ENCODE measurements at regions not wholly inside any gene's neighbourhood (a gene's known extent, or its start where the extent isn't known, plus 50 kb on each side); places are given as distances from the start of the nearest gene placed in this dataset.

DNA sequence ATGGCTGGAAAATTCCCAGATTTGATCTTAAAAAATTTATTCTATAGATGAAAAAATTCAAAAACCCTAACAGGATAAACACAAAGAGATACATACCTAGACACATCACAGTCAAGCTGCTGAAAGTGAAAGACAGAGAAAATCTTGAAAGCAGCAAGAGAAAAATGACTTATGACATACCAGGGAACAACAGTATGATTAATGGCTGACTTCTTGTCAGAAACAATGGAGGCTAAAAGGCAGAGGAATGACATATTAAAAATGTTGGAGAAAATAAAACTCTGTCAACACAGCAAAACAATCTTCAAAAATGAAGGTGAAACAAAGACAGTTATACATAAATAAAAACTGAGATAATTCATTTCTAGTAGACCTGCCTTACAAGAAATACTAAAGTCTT, 442.7 kb downstream of the IPMK start:
- H3K36me3 ChIP-seq (ENCODE audit: insufficient read depth): no peaks in the 10 kb centered on the region
- DNase-seq (ENCODE audit: extremely low spot score): no peak
- H3K4me3 ChIP-seq (ENCODE audit: low read depth, low read length): no peak overlapping the region

GRCh38 chr10:57823398-57823797, 444.3 kb downstream of the IPMK start:
- no peak for DNase-seq (ENCODE audit: extremely low spot score)
- WGBS: 84% methylated on average over 2 of the region's 2 CpGs
- Histone ChIP-seq H3K27ac (ENCODE audit: low read depth) (no peak overlapping the region), H3K4me3 (ENCODE audit: low read depth, low read length) (no peak overlapping the region), H3K4me1 (ENCODE audit: insufficient read depth) (no peaks in the 10 kb centered on the region), H3K36me3 (ENCODE audit: insufficient read depth) (no peaks in the 10 kb centered on the region)

More for the DNA sequence above, 442.7 kb downstream of the IPMK start:
- Histone ChIP-seq H3K27ac (ENCODE audit: low read depth) (no peak overlapping the region), H3K4me1 (ENCODE audit: insufficient read depth) (no peaks in the 10 kb centered on the region)

DNA sequence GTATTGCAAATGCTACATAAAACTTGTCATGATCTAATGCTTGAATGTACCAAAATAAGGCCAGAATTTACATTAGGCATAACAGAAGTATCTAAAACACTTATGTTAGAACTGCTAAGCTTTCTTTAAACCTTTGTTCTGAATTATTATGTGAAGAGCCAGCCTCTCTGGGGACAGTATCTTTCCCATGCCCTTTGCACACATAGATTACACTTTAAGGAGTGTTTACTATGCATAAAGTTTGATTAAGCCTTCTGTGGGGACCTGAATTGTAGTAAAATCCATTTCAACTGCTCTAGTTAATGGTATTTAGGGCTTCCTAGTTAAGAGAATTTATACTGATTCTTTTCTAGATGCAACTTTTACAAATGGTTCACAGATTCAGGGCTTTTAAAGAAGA, 444.7 kb downstream of the IPMK start:
- Histone ChIP-seq H3K36me3 (ENCODE audit: insufficient read depth) (no peaks in the 10 kb centered on the region), H3K4me3 (ENCODE audit: low read depth, low read length) (no peak overlapping the region), H3K27ac (ENCODE audit: low read depth) (no peak overlapping the region), H3K4me1 (ENCODE audit: insufficient read depth) (no peaks in the 10 kb centered on the region)
- no peak for DNase-seq (ENCODE audit: extremely low spot score)

- Histone ChIP-seq H3K4me3 (ENCODE audit: low read depth, low read length) (no peak overlapping the region), H3K36me3 (ENCODE audit: insufficient read depth) (no peaks in the 10 kb centered on the region), H3K4me1 (ENCODE audit: insufficient read depth) (no peaks in the 10 kb centered on the region), H3K27ac (ENCODE audit: low read depth) (no peak overlapping the region)
- WGBS: 78% methylated on average over 1 of the region's 1 CpG
- no peak for DNase-seq (ENCODE audit: extremely low spot score)
Observed at GRCh38 chr10:57818522-57818921, 449.2 kb downstream of the IPMK start.

DNA sequence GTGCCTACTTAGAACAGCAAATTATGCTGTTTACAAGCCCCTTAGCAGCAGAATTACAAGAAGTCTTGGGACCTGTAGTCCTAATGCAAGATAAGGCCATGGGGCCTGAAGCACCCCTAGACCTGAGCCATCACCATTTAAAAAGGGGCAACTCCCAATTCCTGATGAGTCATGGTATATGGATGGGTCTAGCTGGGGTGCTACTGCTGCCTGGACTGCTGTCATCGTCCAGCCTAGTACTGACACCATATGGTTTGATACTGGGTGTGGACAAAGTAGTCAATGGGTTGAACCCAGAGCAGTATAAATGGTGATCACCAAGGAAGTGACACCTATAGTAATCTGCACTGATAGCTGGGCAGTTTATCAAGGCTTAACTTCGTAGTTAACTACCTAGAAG, 450.0 kb downstream of the IPMK start:
- no peak overlapping the region for H3K4me3 ChIP-seq (ENCODE audit: low read depth, low read length)
- H3K27ac ChIP-seq (ENCODE audit: low read depth): no peak overlapping the region
- 70% methylated on average over 2 of the region's 2 CpGs for WGBS
- H3K4me1 ChIP-seq (ENCODE audit: insufficient read depth): no peaks in the 10 kb centered on the region
- no peaks in the 10 kb centered on the region for H3K36me3 ChIP-seq (ENCODE audit: insufficient read depth)
- DNase-seq (ENCODE audit: extremely low spot score): no peak

DNA sequence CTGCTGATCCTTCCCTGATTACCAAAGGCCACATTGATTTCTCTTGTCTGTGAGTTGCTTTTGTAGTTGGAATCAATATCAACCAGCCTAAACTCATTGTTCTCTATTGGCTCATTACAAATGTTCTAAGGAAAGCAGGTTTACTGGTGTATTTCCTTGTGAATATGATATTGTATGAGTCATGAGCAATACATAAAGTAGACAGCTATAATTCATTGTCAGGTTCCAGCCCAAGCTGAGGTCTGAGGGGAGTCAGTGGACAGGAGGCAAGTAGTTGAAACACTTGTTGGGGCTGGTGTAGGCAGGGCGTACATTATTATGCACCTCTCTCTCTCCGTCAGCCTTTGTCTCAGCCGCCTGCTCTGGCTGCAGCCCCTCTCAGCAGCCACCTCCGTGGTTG, 451.7 kb downstream of the IPMK start:
- Histone ChIP-seq H3K27ac (ENCODE audit: low read depth) (no peak overlapping the region), H3K4me1 (ENCODE audit: insufficient read depth) (no peaks in the 10 kb centered on the region), H3K36me3 (ENCODE audit: insufficient read depth) (no peaks in the 10 kb centered on the region), H3K4me3 (ENCODE audit: low read depth, low read length) (no peak overlapping the region)
- WGBS: 77% methylated on average over 4 of the region's 4 CpGs
- DNase-seq (ENCODE audit: extremely low spot score): no peak

GRCh38 chr10:57809961-57810360, 457.7 kb downstream of the IPMK start:
- Histone ChIP-seq H3K4me3 (ENCODE audit: low read depth, low read length) (no peak overlapping the region), H3K36me3 (ENCODE audit: insufficient read depth) (no peaks in the 10 kb centered on the region), H3K27ac (ENCODE audit: low read depth) (no peak overlapping the region), H3K4me1 (ENCODE audit: insufficient read depth) (no peaks in the 10 kb centered on the region)
- 96% methylated on average over 1 of the region's 1 CpG for WGBS
- no peak for DNase-seq (ENCODE audit: extremely low spot score)

DNA sequence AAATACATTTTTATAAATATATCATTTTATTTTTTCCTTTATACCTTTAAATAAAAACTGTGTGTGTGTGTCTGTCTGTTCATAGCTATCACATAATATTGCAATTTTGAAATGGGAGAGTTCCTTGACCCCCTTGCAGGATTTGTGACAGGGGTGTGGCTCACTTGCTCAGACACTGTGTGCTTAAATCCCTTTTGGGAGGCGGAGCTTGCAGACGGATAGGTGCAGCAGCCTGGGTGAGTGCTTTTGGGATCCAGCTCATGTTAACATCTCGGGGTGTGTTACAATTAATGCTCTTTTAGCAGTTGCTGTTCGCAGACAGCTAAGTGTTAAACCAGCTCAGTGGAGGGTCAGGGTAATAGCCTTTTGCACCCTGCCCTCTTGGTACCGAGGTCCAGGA, 459.8 kb downstream of the IPMK start:
- DNase-seq (ENCODE audit: extremely low spot score): no peak
- Histone ChIP-seq H3K36me3 (ENCODE audit: insufficient read depth) (no peaks in the 10 kb centered on the region), H3K27ac (ENCODE audit: low read depth) (no peak overlapping the region), H3K4me3 (ENCODE audit: low read depth, low read length) (no peak overlapping the region), H3K4me1 (ENCODE audit: insufficient read depth) (no peaks in the 10 kb centered on the region)
- WGBS: 79% methylated on average over 5 of the region's 5 CpGs

- Histone ChIP-seq H3K4me3 (ENCODE audit: low read depth, low read length) (no peak overlapping the region), H3K27ac (ENCODE audit: low read depth) (no peak overlapping the region), H3K4me1 (ENCODE audit: insufficient read depth) (no peaks in the 10 kb centered on the region), H3K36me3 (ENCODE audit: insufficient read depth) (no peaks in the 10 kb centered on the region)
- no peak for DNase-seq (ENCODE audit: extremely low spot score)
- WGBS: 82% methylated on average over 2 of the region's 2 CpGs
Observed at GRCh38 chr10:57806675-57807074, 461.0 kb downstream of the IPMK start.

DNA sequence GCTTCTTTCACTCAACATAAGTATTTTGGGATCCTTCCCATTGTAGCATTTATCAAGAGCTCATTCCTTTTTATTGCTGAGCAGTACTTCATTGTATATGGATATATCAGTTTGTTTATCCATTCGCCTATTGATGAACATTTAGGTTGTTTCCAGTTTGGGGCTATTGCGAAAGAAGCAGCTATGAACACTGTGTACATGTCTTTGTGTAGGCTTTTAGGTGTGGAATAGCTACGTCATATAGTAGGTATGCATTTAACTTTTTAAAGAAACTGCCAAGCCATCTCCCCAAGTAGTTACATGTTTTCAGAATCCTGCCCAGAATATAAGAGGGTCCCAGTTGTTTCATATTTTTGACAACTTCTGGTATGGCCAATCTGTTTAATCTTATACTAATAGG, 468.1 kb downstream of the IPMK start:
- Histone ChIP-seq H3K4me3 (ENCODE audit: low read depth, low read length) (no peak overlapping the region), H3K4me1 (ENCODE audit: insufficient read depth) (no peaks in the 10 kb centered on the region), H3K36me3 (ENCODE audit: insufficient read depth) (no peaks in the 10 kb centered on the region), H3K27ac (ENCODE audit: low read depth) (no peak overlapping the region)
- no peak for DNase-seq (ENCODE audit: extremely low spot score)
- 79% methylated on average over 3 of the region's 3 CpGs for WGBS

- no peaks in the 10 kb centered on the region for H3K4me1 ChIP-seq (ENCODE audit: insufficient read depth)
- 36% methylated on average over 3 of the region's 3 CpGs for WGBS
- no peak overlapping the region for H3K4me3 ChIP-seq (ENCODE audit: low read depth, low read length)
- no peaks in the 10 kb centered on the region for H3K36me3 ChIP-seq (ENCODE audit: insufficient read depth)
- no peak overlapping the region for H3K27ac ChIP-seq (ENCODE audit: low read depth)
- DNase-seq (ENCODE audit: extremely low spot score): no peak
Observed at GRCh38 chr10:57798830-57799229, 468.9 kb downstream of the IPMK start.

GRCh38 chr10:57791546-57791945, 476.1 kb downstream of the IPMK start:
- no peaks in the 10 kb centered on the region for H3K4me1 ChIP-seq (ENCODE audit: insufficient read depth)
- WGBS: 91% methylated on average over 1 of the region's 1 CpG
- DNase-seq (ENCODE audit: extremely low spot score): no peak
- no peak overlapping the region for H3K4me3 ChIP-seq (ENCODE audit: low read depth, low read length)
- H3K36me3 ChIP-seq (ENCODE audit: insufficient read depth): no peaks in the 10 kb centered on the region
- no peak overlapping the region for H3K27ac ChIP-seq (ENCODE audit: low read depth)

GRCh38 chr10:57790703-57791102, 477.0 kb downstream of the IPMK start:
- no peaks in the 10 kb centered on the region for H3K36me3 ChIP-seq (ENCODE audit: insufficient read depth)
- no peak overlapping the region for H3K4me3 ChIP-seq (ENCODE audit: low read depth, low read length)
- WGBS: 57% methylated on average over 1 of the region's 1 CpG
- DNase-seq (ENCODE audit: extremely low spot score): no peak
- H3K27ac ChIP-seq (ENCODE audit: low read depth): no peak overlapping the region
- H3K4me1 ChIP-seq (ENCODE audit: insufficient read depth): no peaks in the 10 kb centered on the region

GRCh38 chr10:57788117-57788516, 479.6 kb downstream of the IPMK start:
- DNase-seq (ENCODE audit: extremely low spot score): no peak
- WGBS: 91% methylated on average over 3 of the region's 3 CpGs
- Histone ChIP-seq H3K27ac (ENCODE audit: low read depth) (no peak overlapping the region), H3K4me3 (ENCODE audit: low read depth, low read length) (no peak overlapping the region), H3K36me3 (ENCODE audit: insufficient read depth) (no peaks in the 10 kb centered on the region), H3K4me1 (ENCODE audit: insufficient read depth) (no peaks in the 10 kb centered on the region)
